BLaER1 (cell line): ENCODE measurements at regions not wholly inside any gene's neighbourhood (a gene's known extent, or its start where the extent isn't known, plus 50 kb on each side); places are given as distances from the start of the nearest gene placed in this dataset.

ENCODE experiments used
- H3K27ac ChIP-seq: shearing (Covaris generic); formaldehyde crosslinking; 2 replicates; pipeline ENCODE4 v1.8.1; 2022
- H3K27me3 ChIP-seq: shearing (Covaris generic); formaldehyde crosslinking; 2 replicates; pipeline ENCODE4 v1.8.1; 2022
- H3K36me3 ChIP-seq: shearing (Covaris generic); formaldehyde crosslinking; 2 replicates; pipeline ENCODE4 v1.8.1; 2022
- H3K4me1 ChIP-seq: shearing (Covaris generic); formaldehyde crosslinking; 2 replicates; pipeline ENCODE4 v1.8.1; 2022
- H3K4me2 ChIP-seq: shearing (Covaris generic); formaldehyde crosslinking; 2 replicates; pipeline ENCODE4 v1.8.1; 2022
- H3K4me3 ChIP-seq: shearing (Covaris generic); formaldehyde crosslinking; 2 replicates; pipeline ENCODE4 v1.8.1; 2022
- H3K9ac ChIP-seq: shearing (Covaris generic); formaldehyde crosslinking; 2 replicates; pipeline ENCODE4 v1.8.1; 2022
- H3K9me3 ChIP-seq: shearing (Covaris generic); formaldehyde crosslinking; 2 replicates; pipeline ENCODE4 v1.8.1; 2022
- H4K20me1 ChIP-seq: shearing (Covaris generic); formaldehyde crosslinking; 2 replicates; pipeline ENCODE4 v1.8.1; 2022
- Cebpa-rat ChIP-seq: shearing (Covaris generic); IDR thresholded peaks from 2 replicates; pipeline ENCODE4 v1.8.1; 2022

DNA sequence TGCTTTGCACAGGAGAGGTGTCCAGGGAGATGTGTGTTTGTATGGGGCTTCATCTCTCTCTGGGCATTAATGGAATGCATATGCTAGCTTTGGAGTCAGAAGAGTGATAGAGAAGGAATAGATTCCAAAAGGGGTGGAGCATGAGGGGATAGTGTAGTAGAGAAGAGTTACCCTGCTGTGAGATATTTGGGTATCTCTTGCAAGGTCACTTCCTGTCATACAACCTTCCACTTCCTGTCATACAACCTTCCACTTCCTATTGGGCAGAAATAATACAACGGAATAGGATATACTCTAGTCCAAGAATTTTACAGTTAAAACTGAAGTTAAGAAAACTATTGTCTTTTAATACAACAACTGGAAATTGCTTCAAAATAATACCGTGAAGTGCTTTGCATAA is 351.8 kb upstream of the FMN2 start:
- Histone ChIP-seq H4K20me1 (no peaks in the 10 kb centered on the region), H3K36me3 (no peaks in the 10 kb centered on the region), H3K4me1 (peaks cover 7% of the 10 kb centered on the region), H3K27me3 (no peaks in the 10 kb centered on the region), H3K9ac (no peak overlapping the region), H3K9me3 (no peaks in the 10 kb centered on the region), H3K4me2 (no peak overlapping the region), H3K27ac (no peak overlapping the region), H3K4me3 (no peak overlapping the region)
- no peak for TF ChIP-seq Cebpa-rat

DNA sequence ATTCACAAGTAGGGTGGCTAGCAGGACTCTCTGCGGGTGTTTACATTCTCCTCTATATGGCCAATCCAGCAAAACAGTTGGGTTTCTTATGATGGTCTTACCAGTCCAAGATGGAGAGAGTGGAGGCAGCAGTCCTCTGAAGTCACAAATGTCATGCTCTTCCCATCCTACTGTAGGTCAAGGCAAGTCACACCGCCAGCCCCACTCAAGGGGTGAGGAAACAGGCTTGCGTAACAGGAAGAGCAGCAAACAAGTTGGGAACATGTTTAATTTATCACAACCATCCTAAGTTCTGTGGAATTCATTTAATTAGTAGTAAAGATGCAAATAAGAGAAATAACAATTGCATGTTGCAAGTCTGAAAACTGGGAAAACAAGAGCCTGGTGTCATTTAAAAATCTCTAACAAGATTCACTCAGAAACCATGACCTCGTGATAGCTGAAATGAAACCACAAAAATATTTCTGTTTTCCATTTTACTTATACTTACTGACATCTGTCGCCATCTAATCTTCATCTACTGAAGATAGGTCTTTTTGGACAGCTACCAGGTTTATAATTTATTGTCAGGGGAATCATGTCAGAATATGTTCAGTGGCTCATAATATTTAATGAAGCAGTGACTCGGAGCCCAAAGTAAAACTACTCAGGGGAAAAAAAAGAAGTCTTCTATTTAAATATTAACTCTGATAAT is 349.1 kb upstream of the FMN2 start:
- Histone ChIP-seq H3K9me3 (no peaks in the 10 kb centered on the region), H3K4me2 (no peak overlapping the region), H3K27me3 (no peaks in the 10 kb centered on the region), H3K4me3 (no peak overlapping the region), H3K4me1 (peaks cover 7% of the 10 kb centered on the region), H4K20me1 (no peaks in the 10 kb centered on the region), H3K36me3 (no peaks in the 10 kb centered on the region), H3K9ac (no peak overlapping the region), H3K27ac (no peak overlapping the region)
- no peak for TF ChIP-seq Cebpa-rat

DNA sequence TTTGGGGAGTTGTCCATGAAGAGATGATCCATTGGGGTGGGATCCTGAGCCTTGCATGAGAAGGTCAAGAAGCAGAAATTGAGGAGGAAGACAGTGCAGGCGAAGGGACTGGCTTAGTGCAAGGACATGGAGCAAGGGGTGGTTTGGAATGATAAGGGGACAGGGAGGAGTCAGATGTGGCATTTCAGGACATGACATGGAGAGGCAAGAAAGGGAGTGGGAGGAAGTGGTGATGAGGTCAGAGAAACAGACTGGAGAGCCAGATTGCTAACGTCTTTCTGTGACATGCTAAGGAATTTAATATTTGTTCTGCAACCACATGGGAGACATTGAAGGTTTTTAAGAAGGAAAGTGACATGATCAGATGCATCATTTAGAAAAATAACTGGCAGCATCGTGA is 346.8 kb upstream of the FMN2 start:
- Histone ChIP-seq H3K4me1 (peaks cover 7% of the 10 kb centered on the region), H3K9me3 (no peaks in the 10 kb centered on the region), H3K27ac (no peak overlapping the region), H3K4me2 (no peak overlapping the region), H3K36me3 (no peaks in the 10 kb centered on the region), H3K4me3 (no peak overlapping the region), H4K20me1 (no peaks in the 10 kb centered on the region), H3K9ac (no peak overlapping the region), H3K27me3 (no peaks in the 10 kb centered on the region)
- no peak for TF ChIP-seq Cebpa-rat

- no peak overlapping the region for H3K9ac ChIP-seq
- H3K9me3 ChIP-seq, result peaks cover 7% of the 10 kb centered on the region; the same call in 1 of the 2 replicates
- no peak for TF ChIP-seq Cebpa-rat
- H3K4me1 ChIP-seq, result peaks cover 11% of the 10 kb centered on the region
- no peak overlapping the region for H3K4me2 ChIP-seq
- H3K4me3 ChIP-seq, result no peak overlapping the region
- no peaks in the 10 kb centered on the region for H3K27me3 ChIP-seq
- H3K27ac ChIP-seq, result no peak overlapping the region
- no peaks in the 10 kb centered on the region for H4K20me1 ChIP-seq
- no peaks in the 10 kb centered on the region for H3K36me3 ChIP-seq
These were observed 336.4 kb upstream of the FMN2 start for GRCh38 chr1:239755107-239755912.

- Histone ChIP-seq H3K27ac (no peak overlapping the region), H3K27me3 (no peaks in the 10 kb centered on the region), H3K4me3 (no peak overlapping the region), H3K4me1 (peaks cover 11% of the 10 kb centered on the region), H3K9me3 (peaks cover 7% of the 10 kb centered on the region; the same call in 1 of the 2 replicates), H4K20me1 (no peaks in the 10 kb centered on the region), H3K4me2 (no peak overlapping the region), H3K9ac (no peak overlapping the region), H3K36me3 (no peaks in the 10 kb centered on the region)
- TF ChIP-seq Cebpa-rat, result no peak
These were observed 334.0 kb upstream of the FMN2 start for GRCh38 chr1:239757716-239758115.

GRCh38 chr1:239758756-239759155 is 332.9 kb upstream of the FMN2 start:
- H3K4me3 ChIP-seq, result no peak overlapping the region
- TF ChIP-seq Cebpa-rat, result no peak
- H3K4me1 ChIP-seq, result peaks cover 9% of the 10 kb centered on the region
- no peaks in the 10 kb centered on the region for H4K20me1 ChIP-seq
- H3K27ac ChIP-seq, result no peak overlapping the region
- no peaks in the 10 kb centered on the region for H3K36me3 ChIP-seq
- no peak overlapping the region for H3K4me2 ChIP-seq
- peaks cover 7% of the 10 kb centered on the region; the same call in 1 of the 2 replicates for H3K9me3 ChIP-seq
- H3K27me3 ChIP-seq, result no peaks in the 10 kb centered on the region
- no peak overlapping the region for H3K9ac ChIP-seq

DNA sequence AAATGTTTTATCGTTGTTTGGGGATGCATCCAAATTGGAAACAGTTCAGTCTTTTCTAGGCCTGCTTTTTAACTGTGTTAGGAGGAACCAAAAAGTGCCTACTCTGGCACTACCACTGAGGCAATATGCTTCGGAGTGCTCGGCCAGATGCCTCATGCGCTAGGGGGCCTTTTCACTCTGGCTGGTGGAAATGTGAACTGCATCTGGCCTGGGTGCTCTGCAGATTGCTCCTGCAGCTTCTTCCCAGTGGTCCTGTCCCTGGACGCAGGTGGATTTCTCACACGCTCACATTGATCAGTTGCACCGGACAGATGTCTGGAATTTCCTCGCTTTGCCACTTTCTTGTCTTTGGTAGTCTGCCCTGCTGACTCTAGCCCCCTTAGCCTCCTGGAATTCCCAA is 330.2 kb upstream of the FMN2 start:
- Histone ChIP-seq H3K9me3 (no peaks in the 10 kb centered on the region), H4K20me1 (no peaks in the 10 kb centered on the region), H3K27ac (no peak overlapping the region), H3K4me2 (no peak overlapping the region), H3K9ac (no peak overlapping the region), H3K4me1 (no peaks in the 10 kb centered on the region), H3K27me3 (no peaks in the 10 kb centered on the region), H3K36me3 (no peaks in the 10 kb centered on the region), H3K4me3 (no peak overlapping the region)
- no peak for TF ChIP-seq Cebpa-rat

- Histone ChIP-seq H3K36me3 (no peaks in the 10 kb centered on the region), H4K20me1 (no peaks in the 10 kb centered on the region), H3K4me2 (no peak overlapping the region), H3K4me3 (no peak overlapping the region), H3K27ac (no peak overlapping the region), H3K9ac (no peak overlapping the region), H3K4me1 (no peaks in the 10 kb centered on the region), H3K27me3 (no peaks in the 10 kb centered on the region), H3K9me3 (no peaks in the 10 kb centered on the region)
- TF ChIP-seq Cebpa-rat, result no peak
These were observed 327.8 kb upstream of the FMN2 start for GRCh38 chr1:239763850-239764249.

DNA sequence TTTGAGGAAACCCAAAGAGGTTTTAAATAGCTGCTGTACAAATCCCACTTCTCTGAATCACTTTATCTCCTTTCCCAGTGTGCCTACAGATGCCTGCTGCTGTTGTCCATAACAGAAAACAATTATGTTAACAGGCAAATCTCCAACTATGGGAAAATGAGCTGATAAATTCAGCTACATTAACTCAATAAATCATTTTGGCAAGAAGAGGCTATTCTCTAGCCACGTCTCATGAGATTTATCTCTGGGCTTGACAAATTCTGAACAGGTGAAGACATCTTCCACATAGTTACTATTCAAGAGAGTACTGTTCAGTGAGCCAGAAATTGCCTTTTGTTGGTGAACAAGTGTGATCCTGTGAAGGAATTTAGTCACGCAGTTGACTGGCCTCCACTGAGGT is 327.1 kb upstream of the FMN2 start:
- Histone ChIP-seq H3K36me3 (no peaks in the 10 kb centered on the region), H3K9ac (no peak overlapping the region), H3K27me3 (no peaks in the 10 kb centered on the region), H3K27ac (no peak overlapping the region), H3K9me3 (no peaks in the 10 kb centered on the region), H3K4me1 (no peaks in the 10 kb centered on the region), H4K20me1 (no peaks in the 10 kb centered on the region), H3K4me3 (no peak overlapping the region), H3K4me2 (no peak overlapping the region)
- TF ChIP-seq Cebpa-rat, result no peak

- Histone ChIP-seq H3K4me3 (no peak overlapping the region), H3K4me1 (no peaks in the 10 kb centered on the region), H3K9ac (no peak overlapping the region), H3K4me2 (no peak overlapping the region), H3K27ac (no peak overlapping the region), H3K36me3 (no peaks in the 10 kb centered on the region), H3K9me3 (no peaks in the 10 kb centered on the region), H4K20me1 (no peaks in the 10 kb centered on the region), H3K27me3 (no peaks in the 10 kb centered on the region)
- no peak for TF ChIP-seq Cebpa-rat
These were observed 326.5 kb upstream of the FMN2 start for GRCh38 chr1:239765163-239765562.
